ENCODE measurements at regions not wholly inside any gene's neighbourhood (a gene's known extent, or its start where the extent isn't known, plus 50 kb on each side); places are given as distances from the start of the nearest gene placed in this dataset.

DNA sequence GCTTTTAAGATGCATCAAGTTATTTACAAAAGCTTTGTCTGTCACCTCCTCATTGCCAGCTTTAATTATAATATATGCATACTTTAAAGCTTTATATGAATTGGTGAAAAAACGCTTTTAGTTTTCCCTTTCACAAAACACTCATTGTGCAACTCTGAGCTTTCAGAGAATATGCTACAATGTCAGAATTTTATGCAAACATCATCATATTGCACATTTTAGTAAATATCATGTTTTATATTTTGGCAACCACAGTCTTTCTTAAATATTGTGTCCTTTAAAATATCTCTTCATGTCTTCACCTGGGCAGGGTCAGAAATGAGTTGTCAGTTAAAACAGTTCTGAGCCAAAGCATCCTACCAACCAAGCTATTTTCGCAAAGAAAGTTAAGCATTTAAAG, 601.1 kb upstream of the RORB start:
- TF ChIP-seq, protein P1, sequence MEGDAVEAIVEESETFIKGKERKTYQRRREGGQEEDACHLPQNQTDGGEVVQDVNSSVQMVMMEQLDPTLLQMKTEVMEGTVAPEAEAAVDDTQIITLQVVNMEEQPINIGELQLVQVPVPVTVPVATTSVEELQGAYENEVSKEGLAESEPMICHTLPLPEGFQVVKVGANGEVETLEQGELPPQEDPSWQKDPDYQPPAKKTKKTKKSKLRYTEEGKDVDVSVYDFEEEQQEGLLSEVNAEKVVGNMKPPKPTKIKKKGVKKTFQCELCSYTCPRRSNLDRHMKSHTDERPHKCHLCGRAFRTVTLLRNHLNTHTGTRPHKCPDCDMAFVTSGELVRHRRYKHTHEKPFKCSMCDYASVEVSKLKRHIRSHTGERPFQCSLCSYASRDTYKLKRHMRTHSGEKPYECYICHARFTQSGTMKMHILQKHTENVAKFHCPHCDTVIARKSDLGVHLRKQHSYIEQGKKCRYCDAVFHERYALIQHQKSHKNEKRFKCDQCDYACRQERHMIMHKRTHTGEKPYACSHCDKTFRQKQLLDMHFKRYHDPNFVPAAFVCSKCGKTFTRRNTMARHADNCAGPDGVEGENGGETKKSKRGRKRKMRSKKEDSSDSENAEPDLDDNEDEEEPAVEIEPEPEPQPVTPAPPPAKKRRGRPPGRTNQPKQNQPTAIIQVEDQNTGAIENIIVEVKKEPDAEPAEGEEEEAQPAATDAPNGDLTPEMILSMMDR (conservative IDR thresholded peaks at IDR 0.05; ENCODE audit: low read length) = no peak
- TF ChIP-seq EZH2phosphoT487 (IDR thresholded peaks at IDR 0.05; ENCODE audit: borderline replicate concordance, low read depth, low read length) = no peak

Data from OCI-LY7 (cell line).